H9 (cell line): ENCODE measurements at regions not wholly inside any gene's neighbourhood (a gene's known extent, or its start where the extent isn't known, plus 50 kb on each side); places are given as distances from the start of the nearest gene placed in this dataset.
A peak's percentile ranks its signal among the peaks of the same experiment; 100 is the strongest.

Source experiments
- DNase-seq: peaks from one replicate; pipeline ENCODE4 v3.0.0-alpha.2; 2017
- H2AFZ ChIP-seq: one replicate; pipeline ENCODE4 v1.6.1; 2013; ENCODE audit warnings: mild to moderate bottlenecking, low read length, control low read depth, moderate library complexity
- H2AK5ac ChIP-seq: 2 replicates; pipeline ENCODE4 v1.6.1; 2013; ENCODE audit warnings: low read length, control low read depth, mixed read lengths; ENCODE audit not compliant: insufficient read length
- H2BK120ac ChIP-seq: one replicate; pipeline ENCODE4 v1.6.1; 2013; ENCODE audit warnings: low read depth, mild to moderate bottlenecking, low read length, control low read depth, inconsistent platforms; ENCODE audit not compliant: poor library complexity, severe bottlenecking
- H2BK12ac ChIP-seq: 2 replicates; pipeline ENCODE4 v1.6.1; 2013; ENCODE audit warnings: low read length, control low read depth, mixed read lengths, low read depth; ENCODE audit not compliant: insufficient read length
- H2BK15ac ChIP-seq: 2 replicates; pipeline ENCODE4 v1.6.1; 2013; ENCODE audit warnings: low read depth, low read length, control low read depth
- H2BK20ac ChIP-seq: one replicate; pipeline ENCODE4 v1.6.1; 2013; ENCODE audit warnings: low read depth, mild to moderate bottlenecking, low read length, control low read depth, inconsistent platforms; ENCODE audit not compliant: poor library complexity, severe bottlenecking
- H2BK5ac ChIP-seq: 2 replicates; pipeline ENCODE4 v1.6.1; 2013; ENCODE audit warnings: low read length, control low read depth, mixed read lengths; ENCODE audit not compliant: insufficient read length
- H3K14ac ChIP-seq: 2 replicates; pipeline ENCODE4 v1.6.1; 2013; ENCODE audit warnings: low read length, control low read depth; ENCODE audit not compliant: insufficient read depth
- H3K18ac ChIP-seq: 2 replicates; pipeline ENCODE4 v1.6.1; 2013; ENCODE audit warnings: low read depth, mild to moderate bottlenecking, mixed read lengths, low read length, control low read depth; ENCODE audit not compliant: insufficient read length
- H3K23ac ChIP-seq: 2 replicates; pipeline ENCODE4 v1.6.1; 2013; ENCODE audit warnings: low read length, control low read depth, mixed read lengths, low read depth; ENCODE audit not compliant: insufficient read length
- H3K23me2 ChIP-seq: 2 replicates; pipeline ENCODE4 v1.6.1; 2013; ENCODE audit warnings: low read depth, mild to moderate bottlenecking, mixed read lengths, low read length, control low read depth; ENCODE audit not compliant: insufficient read length, poor library complexity, severe bottlenecking
- H3K27ac ChIP-seq: 2 replicates; pipeline ENCODE4 v1.5.1; 2013; ENCODE audit warnings: low read length, control low read depth, mixed read lengths, low read depth; ENCODE audit not compliant: insufficient read length
- H3K27me3 ChIP-seq: 2 replicates; pipeline ENCODE4 v1.6.1; 2013; ENCODE audit warnings: low read length, control low read depth, inconsistent platforms; ENCODE audit not compliant: insufficient read depth
- H3K4ac ChIP-seq: 2 replicates; pipeline ENCODE4 v1.6.1; 2013; ENCODE audit warnings: low read depth, mild to moderate bottlenecking, control low read depth, inconsistent platforms, low read length, moderate library complexity
- H3K4me1 ChIP-seq: 2 replicates; pipeline ENCODE4 v1.6.1; 2013; ENCODE audit warnings: low read length, control low read depth, inconsistent platforms; ENCODE audit not compliant: insufficient read depth
- H3K4me2 ChIP-seq: 2 replicates; pipeline ENCODE4 v1.6.1; 2013; ENCODE audit warnings: low read length, control low read depth, mixed read lengths; ENCODE audit not compliant: insufficient read length, insufficient read depth
- H3K56ac ChIP-seq: 2 replicates; pipeline ENCODE4 v1.6.1; 2013; ENCODE audit warnings: low read depth, mild to moderate bottlenecking, mixed read lengths, low read length, control low read depth; ENCODE audit not compliant: insufficient read length
- H3K79me1 ChIP-seq: 2 replicates; pipeline ENCODE4 v1.6.1; 2013; ENCODE audit warnings: low read depth, mild to moderate bottlenecking, moderate library complexity, low read length, control low read depth, inconsistent platforms; ENCODE audit not compliant: insufficient read depth, poor library complexity, severe bottlenecking
- H3K79me2 ChIP-seq: 2 replicates; pipeline ENCODE4 v1.6.1; 2013; ENCODE audit warnings: low read length, control low read depth, inconsistent platforms; ENCODE audit not compliant: insufficient read depth
- H3K9ac ChIP-seq: 2 replicates; pipeline ENCODE4 v1.6.1; 2013; ENCODE audit warnings: low read length, control low read depth, mixed read lengths; ENCODE audit not compliant: insufficient read length; ENCODE audit errors: extremely low read depth
- H3K9me3 ChIP-seq: one replicate; pipeline ENCODE4 v1.6.1; 2013; ENCODE audit warnings: low read depth, low read length, inconsistent platforms; ENCODE audit not compliant: control insufficient read depth
- H3T11ph ChIP-seq: one replicate; pipeline ENCODE4 v1.6.1; 2013; ENCODE audit warnings: mild to moderate bottlenecking, low read length, control low read depth, inconsistent platforms
- H4K20me1 ChIP-seq: one replicate; pipeline ENCODE4 v1.6.1; 2013; ENCODE audit not compliant: control insufficient read depth, insufficient read length, insufficient read depth
- H4K5ac ChIP-seq: 2 replicates; pipeline ENCODE4 v1.6.1; 2013; ENCODE audit warnings: low read depth, mild to moderate bottlenecking, mixed read lengths, low read length, control low read depth; ENCODE audit not compliant: insufficient read length
- H4K8ac ChIP-seq: replicated peaks from 2 replicates; pipeline ENCODE4 v1.6.1; 2013; ENCODE audit warnings: low read length, control low read depth, mixed read lengths, low read depth; ENCODE audit not compliant: insufficient read length
- H4K91ac ChIP-seq: 2 replicates; pipeline ENCODE4 v1.6.1; 2013; ENCODE audit warnings: low read depth, mild to moderate bottlenecking, moderate library complexity, mixed read lengths, low read length, control low read depth; ENCODE audit not compliant: insufficient read length
- H3K27ac Mint-ChIP-seq, 3 experiments: 2 replicates in 2 of 3; 3 replicates in 1 of 3; pipeline ENCODE4 v1.8.0; 2020 to 2021; ENCODE audit warnings: mixed read lengths in 3 of 3, mild to moderate bottlenecking in 1 of 3, moderate library complexity in 1 of 3
- H3K27me3 Mint-ChIP-seq: 2 replicates; pipeline ENCODE4 v1.8.0; 2021; ENCODE audit warnings: low read depth, mild to moderate bottlenecking, moderate library complexity, mixed read lengths
- H3K36me3 Mint-ChIP-seq, 3 experiments: 2 replicates in 2 of 3; 3 replicates in 1 of 3; pipeline ENCODE4 v1.8.0; 2020 to 2021; ENCODE audit warnings: low read depth in 3 of 3, mixed read lengths in 3 of 3; ENCODE audit not compliant: insufficient read depth in 1 of 3
- H3K4me1 Mint-ChIP-seq, 2 experiments: 2 replicates each; pipeline ENCODE4 v1.8.0; 2020; ENCODE audit warnings: mixed read lengths in 2 of 2
- H3K4me3 Mint-ChIP-seq, 2 experiments: 2 replicates in 1 of 2; 3 replicates in 1 of 2; pipeline ENCODE4 v1.8.0; 2020 to 2021; ENCODE audit warnings: mild to moderate bottlenecking in 2 of 2, mixed read lengths in 2 of 2, moderate library complexity in 1 of 2
- H3K9me3 Mint-ChIP-seq, 2 experiments: 2 replicates in 1 of 2; 3 replicates in 1 of 2; pipeline ENCODE4 v1.8.0; 2020; ENCODE audit warnings: mild to moderate bottlenecking in 2 of 2, mixed read lengths in 2 of 2, moderate library complexity in 1 of 2
- CTCF ChIP-seq: fragments of 200-600 bp; sonication (generic); conservative IDR thresholded peaks from 3 replicates; pipeline ENCODE4 v1.8.0; 2021; ENCODE audit warnings: antibody characterized with exemption, mild to moderate bottlenecking
- WGBS: extraction: QIAGEN DNeasy Blood & Tissue Kit; methylation state at CpG from one replicate; pipeline ENCODE4 v1.1.7; 2013; ENCODE audit warnings: missing lambda C conversion rate, low lambda C conversion rate, mixed read lengths; ENCODE audit not compliant: insufficient read length; ENCODE audit errors: extremely low coverage; 5-methylcytosine and 5-hydroxymethylcytosine counted together

DNA sequence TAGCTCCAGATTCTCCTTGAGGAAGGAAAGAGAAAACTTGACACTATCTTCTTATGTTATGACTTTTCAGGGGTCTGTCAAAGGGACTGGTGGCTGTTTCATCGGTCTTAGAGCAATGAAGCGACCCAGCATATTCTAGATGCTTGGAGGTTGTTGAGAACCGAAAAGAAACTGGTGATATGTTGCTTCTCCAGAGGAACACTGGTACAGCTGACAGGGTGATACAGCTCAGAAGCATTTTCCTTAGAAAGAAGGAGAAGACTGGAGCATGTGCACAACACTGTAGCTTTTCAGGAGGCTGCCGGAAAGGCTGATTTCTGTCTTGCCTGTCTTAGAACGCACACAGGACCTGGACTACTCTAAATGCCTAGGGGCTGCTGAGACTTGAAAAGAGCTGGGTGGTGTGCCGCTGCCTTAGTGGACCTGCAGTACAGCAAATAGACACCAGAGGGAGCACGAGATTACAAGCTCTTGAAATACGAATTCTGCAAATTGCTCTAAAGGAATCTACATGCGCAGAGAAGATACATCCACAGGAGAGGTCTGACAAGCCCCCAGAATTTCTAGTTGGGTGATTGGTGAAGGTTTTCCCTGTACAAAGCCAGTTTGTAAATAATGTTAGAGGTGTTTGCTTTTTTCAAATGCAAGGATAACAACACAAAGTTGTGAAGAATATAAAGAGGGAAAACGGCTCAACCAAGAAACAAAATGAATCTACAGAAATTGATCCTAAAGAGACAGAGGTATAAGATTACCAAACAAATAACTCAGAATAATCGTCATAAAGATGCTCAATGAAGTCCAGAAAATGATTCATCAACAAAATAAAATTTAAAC is 223.1 kb upstream of the DMD start:
- H3K9me3 Mint-ChIP-seq = peaks cover 11 to 47% of the 10 kb centered on the region in 2 experiments; a peak in 4 of 5 replicates
- DNase-seq = peak; percentile 87
- no peak overlapping the region for H3T11ph ChIP-seq
- no peak overlapping the region for H4K91ac ChIP-seq
- no peak overlapping the region for H4K8ac ChIP-seq
- H2BK20ac ChIP-seq = no peak overlapping the region
- no peaks in the 10 kb centered on the region for H3K23me2 ChIP-seq
- peaks cover 3% of the 10 kb centered on the region for H3K27me3 Mint-ChIP-seq
- no peak overlapping the region for H2AK5ac ChIP-seq
- no peak overlapping the region for H3K4ac ChIP-seq
- H3K27ac ChIP-seq = no peak overlapping the region
- peak; percentile 86 for TF ChIP-seq CTCF
- no peaks in the 10 kb centered on the region for H3K79me2 ChIP-seq
- H3K27ac Mint-ChIP-seq = no peak overlapping the region
- no peak overlapping the region for H2AFZ ChIP-seq
- H3K4me3 Mint-ChIP-seq = no peak overlapping the region
- H3K4me1 ChIP-seq = no peaks in the 10 kb centered on the region
- H3K9ac ChIP-seq = no peak overlapping the region
- no peak overlapping the region for H3K14ac ChIP-seq
- H3K4me2 ChIP-seq = no peak overlapping the region
- H3K36me3 Mint-ChIP-seq = no peaks in the 10 kb centered on the region; a peak in 2 of 7 replicates
- H2BK15ac ChIP-seq = no peak overlapping the region
- H3K23ac ChIP-seq = no peak overlapping the region
- no peak overlapping the region for H2BK5ac ChIP-seq
- no peaks in the 10 kb centered on the region for H3K27me3 ChIP-seq
- H4K5ac ChIP-seq = no peak overlapping the region
- H3K4me1 Mint-ChIP-seq = no peaks in the 10 kb centered on the region
- no peak overlapping the region for H3K56ac ChIP-seq
- no CpG with 5 or more reads among the region's 11 CpGs for WGBS
- no peaks in the 10 kb centered on the region for H3K9me3 ChIP-seq
- no peaks in the 10 kb centered on the region for H4K20me1 ChIP-seq
- no peaks in the 10 kb centered on the region for H3K79me1 ChIP-seq
- no peak overlapping the region for H2BK12ac ChIP-seq
- no peak overlapping the region for H2BK120ac ChIP-seq
- no peak overlapping the region for H3K18ac ChIP-seq
